ENCODE measurements at regions not wholly inside any gene's neighbourhood (a gene's known extent, or its start where the extent isn't known, plus 50 kb on each side); places are given as distances from the start of the nearest gene placed in this dataset.
A peak's percentile ranks its signal among the peaks of the same experiment; 100 is the strongest.
"Not testable (repeated sequence)": the region's sequence is repeated elsewhere in the genome, so short reads cannot be mapped to it uniquely, and the experiment has no call there.

DNA sequence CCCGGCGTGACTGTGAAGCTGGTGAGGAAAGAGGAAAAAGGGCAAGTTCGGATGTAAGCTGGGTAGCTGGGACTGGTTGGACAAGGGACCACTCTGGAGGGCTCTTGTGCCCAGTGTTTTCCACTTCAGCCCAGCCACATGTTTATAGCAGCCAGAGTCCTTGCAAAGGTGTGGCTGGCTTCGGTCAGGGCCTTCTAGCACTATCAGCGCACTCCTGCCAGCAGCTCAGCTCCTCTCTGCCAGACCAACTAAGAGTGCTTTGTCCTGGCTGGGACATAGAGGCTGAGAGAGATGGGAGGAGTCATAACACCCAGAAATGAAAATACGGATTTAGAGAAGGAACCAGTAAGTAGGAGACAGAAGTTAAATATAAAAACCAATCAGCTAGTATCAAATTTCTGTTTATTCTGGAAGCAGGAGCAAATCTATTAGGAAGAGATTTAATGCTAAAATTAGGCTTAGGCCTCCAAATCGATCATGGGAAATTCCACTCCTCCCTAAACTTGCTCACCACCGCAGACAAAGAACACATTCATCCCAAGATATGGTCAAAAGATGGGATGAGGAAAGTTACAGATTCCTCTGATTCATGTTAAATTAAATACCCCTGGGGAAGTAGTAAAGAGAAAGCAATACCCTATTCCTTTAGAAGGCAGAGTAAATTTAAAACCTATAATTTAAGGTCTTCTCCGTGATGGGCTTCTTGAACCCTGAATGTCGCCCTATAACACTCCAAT lies 135.0 kb downstream of the RALA start:
- Histone ChIP-seq H3K9me2 (replicated peaks; ENCODE audit: insufficient read depth) (no peaks in the 10 kb centered on the region), H3K4me2 (no peak overlapping the region), H4K20me1 (ENCODE audit: insufficient read depth, poor library complexity, severe bottlenecking) (no peaks in the 10 kb centered on the region), H3K9me3 (ENCODE audit: low read depth) (no peaks in the 10 kb centered on the region), H3K36me3 (replicated peaks; ENCODE audit: insufficient read depth, low read depth) (no peaks in the 10 kb centered on the region), H3K27ac (no peak overlapping the region), H3K27me3 (no peaks in the 10 kb centered on the region), H2AFZ (no peak overlapping the region), H3K4me3 (no peak overlapping the region), H3K79me2 (no peaks in the 10 kb centered on the region), H3K4me1 (ENCODE audit: insufficient read depth) (peaks cover 14% of the 10 kb centered on the region)
- TF ChIP-seq EZH2phosphoT487 (IDR thresholded peaks at IDR 0.05; ENCODE audit: low read depth, severe bottlenecking, unreplicated experiment) (no peak), EZH2 (IDR thresholded peaks at IDR 0.05; ENCODE audit: borderline replicate concordance) (no peak)
- no peak for DNase-seq (ENCODE audit: low spot score)
- 95% methylated on average over 10 of the region's 10 CpGs for WGBS (ENCODE audit: low lambda C conversion rate, missing lambda C conversion rate)

DNA sequence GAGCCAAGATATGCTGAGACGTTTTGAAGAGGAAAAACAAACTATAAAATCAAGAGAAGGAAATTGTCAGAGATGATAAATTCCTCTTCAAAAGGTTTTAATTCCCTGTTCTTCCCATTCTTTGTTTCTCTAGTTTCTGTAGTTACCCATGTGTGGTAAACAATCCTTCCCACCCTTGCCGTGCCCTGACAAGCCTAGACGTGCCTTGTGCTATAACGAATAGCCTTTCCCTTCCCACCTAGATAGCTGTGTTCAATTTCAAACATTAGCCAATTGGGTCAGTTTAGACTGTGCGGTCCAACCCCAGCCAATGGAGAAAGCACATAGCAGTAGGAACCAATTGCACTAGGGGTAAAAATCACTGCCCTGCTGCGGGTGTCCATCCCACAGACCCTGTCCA lies 138.1 kb downstream of the RALA start:
- no peaks in the 10 kb centered on the region for H3K4me1 ChIP-seq (ENCODE audit: insufficient read depth)
- no peak overlapping the region for H3K4me3 ChIP-seq
- DNase-seq (ENCODE audit: low spot score): no peak
- H3K79me2 ChIP-seq: no peaks in the 10 kb centered on the region
- H3K9me2 ChIP-seq (replicated peaks; ENCODE audit: insufficient read depth): no peaks in the 10 kb centered on the region
- 74% methylated on average over 6 of the region's 6 CpGs for WGBS (ENCODE audit: low lambda C conversion rate, missing lambda C conversion rate)
- no peak overlapping the region for H3K27ac ChIP-seq
- H3K9me3 ChIP-seq (ENCODE audit: low read depth): no peaks in the 10 kb centered on the region
- no peaks in the 10 kb centered on the region for H3K27me3 ChIP-seq
- H3K36me3 ChIP-seq (replicated peaks; ENCODE audit: insufficient read depth, low read depth): no peaks in the 10 kb centered on the region
- no peak overlapping the region for H3K4me2 ChIP-seq
- no peak overlapping the region for H2AFZ ChIP-seq
- H4K20me1 ChIP-seq (ENCODE audit: insufficient read depth, poor library complexity, severe bottlenecking): no peaks in the 10 kb centered on the region
- TF ChIP-seq EZH2 (IDR thresholded peaks at IDR 0.05; ENCODE audit: borderline replicate concordance) (no peak), EZH2phosphoT487 (IDR thresholded peaks at IDR 0.05; ENCODE audit: low read depth, severe bottlenecking, unreplicated experiment) (no peak), CTCF (IDR thresholded peaks at IDR 0.05; ENCODE audit: poor library complexity) (no peak)

- not testable (repeated sequence) for H3K4me3 ChIP-seq; H3K4me2 ChIP-seq; H3K9me2 ChIP-seq (replicated peaks; ENCODE audit: insufficient read depth); H4K20me1 ChIP-seq (ENCODE audit: insufficient read depth, poor library complexity, severe bottlenecking); DNase-seq (ENCODE audit: low spot score); H2AFZ ChIP-seq; H3K9me3 ChIP-seq (ENCODE audit: low read depth); H3K4me1 ChIP-seq (ENCODE audit: insufficient read depth); H3K27me3 ChIP-seq; H3K36me3 ChIP-seq (replicated peaks; ENCODE audit: insufficient read depth, low read depth); H3K79me2 ChIP-seq
- WGBS (ENCODE audit: low lambda C conversion rate, missing lambda C conversion rate): 56% methylated on average over 5 of the region's 5 CpGs
- H3K27ac ChIP-seq: peak overlapping the region; percentile 31
These were observed 139.1 kb downstream of the RALA start for GRCh38 chr7:39762466-39762865.

GRCh38 chr7:39762881-39763280 lies 139.5 kb downstream of the RALA start:
- H3K27me3 ChIP-seq; H3K4me3 ChIP-seq; H3K9me3 ChIP-seq (ENCODE audit: low read depth); H3K27ac ChIP-seq; H3K36me3 ChIP-seq (replicated peaks; ENCODE audit: insufficient read depth, low read depth); H2AFZ ChIP-seq; H4K20me1 ChIP-seq (ENCODE audit: insufficient read depth, poor library complexity, severe bottlenecking); DNase-seq (ENCODE audit: low spot score); H3K79me2 ChIP-seq; H3K4me1 ChIP-seq (ENCODE audit: insufficient read depth); H3K9me2 ChIP-seq (replicated peaks; ENCODE audit: insufficient read depth); H3K4me2 ChIP-seq: not testable (repeated sequence)
- 70% methylated on average over 5 of the region's 5 CpGs for WGBS (ENCODE audit: low lambda C conversion rate, missing lambda C conversion rate)

GRCh38 chr7:39765833-39766232 lies 142.5 kb downstream of the RALA start:
- not testable (repeated sequence) for H3K9me3 ChIP-seq (ENCODE audit: low read depth); H3K4me1 ChIP-seq (ENCODE audit: insufficient read depth); H3K36me3 ChIP-seq (replicated peaks; ENCODE audit: insufficient read depth, low read depth); H3K79me2 ChIP-seq; H3K27ac ChIP-seq; H3K27me3 ChIP-seq; DNase-seq (ENCODE audit: low spot score); H3K9me2 ChIP-seq (replicated peaks; ENCODE audit: insufficient read depth); H3K4me2 ChIP-seq; H2AFZ ChIP-seq; H3K4me3 ChIP-seq; H4K20me1 ChIP-seq (ENCODE audit: insufficient read depth, poor library complexity, severe bottlenecking)
- 89% methylated on average over 4 of the region's 4 CpGs for WGBS (ENCODE audit: low lambda C conversion rate, missing lambda C conversion rate)

- not testable (repeated sequence) for H3K9me3 ChIP-seq (ENCODE audit: low read depth); H3K4me3 ChIP-seq; H3K4me2 ChIP-seq; H3K4me1 ChIP-seq (ENCODE audit: insufficient read depth); H3K36me3 ChIP-seq (replicated peaks; ENCODE audit: insufficient read depth, low read depth); H3K9me2 ChIP-seq (replicated peaks; ENCODE audit: insufficient read depth); H4K20me1 ChIP-seq (ENCODE audit: insufficient read depth, poor library complexity, severe bottlenecking); H2AFZ ChIP-seq; H3K79me2 ChIP-seq; DNase-seq (ENCODE audit: low spot score); H3K27ac ChIP-seq; H3K27me3 ChIP-seq
- 89% methylated on average over 4 of the region's 4 CpGs for WGBS (ENCODE audit: low lambda C conversion rate, missing lambda C conversion rate)
These were observed 145.1 kb downstream of the RALA start for GRCh38 chr7:39768439-39768838.

DNA sequence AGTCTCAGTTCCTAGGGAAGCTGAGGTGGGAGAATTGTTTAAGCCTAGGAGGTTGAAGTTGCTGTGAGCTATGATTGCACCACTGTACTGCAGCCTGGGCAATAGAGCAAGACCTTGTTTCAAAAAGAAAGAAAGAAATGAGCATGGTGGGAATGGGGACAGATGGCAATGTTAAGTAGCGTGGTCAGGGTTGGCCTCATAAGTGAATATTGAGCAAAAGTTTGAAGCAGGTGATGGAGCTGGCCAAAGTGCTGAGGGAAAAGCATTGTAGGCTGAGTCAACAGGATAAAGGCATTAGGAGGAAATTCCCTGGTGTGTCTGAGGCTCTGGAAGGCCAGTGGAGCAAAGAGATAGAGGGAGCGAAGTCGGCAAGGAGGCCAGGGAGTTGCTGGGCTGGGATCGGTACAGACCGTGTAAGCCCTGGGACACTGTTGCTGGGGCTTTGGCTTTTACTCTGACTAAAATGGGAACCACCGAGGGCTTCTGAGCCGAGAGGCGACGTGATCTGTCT lies 151.0 kb downstream of the RALA start:
- not testable (repeated sequence) for H3K9me2 ChIP-seq (replicated peaks; ENCODE audit: insufficient read depth)

GRCh38 chr7:39781557-39781956 lies 158.2 kb downstream of the RALA start:
- not testable (repeated sequence) for H3K9me2 ChIP-seq (replicated peaks; ENCODE audit: insufficient read depth); DNase-seq (ENCODE audit: low spot score); H2AFZ ChIP-seq; H3K27ac ChIP-seq; H3K4me1 ChIP-seq (ENCODE audit: insufficient read depth); H3K4me3 ChIP-seq; H3K9me3 ChIP-seq (ENCODE audit: low read depth); H4K20me1 ChIP-seq (ENCODE audit: insufficient read depth, poor library complexity, severe bottlenecking); H3K4me2 ChIP-seq; H3K27me3 ChIP-seq; H3K36me3 ChIP-seq (replicated peaks; ENCODE audit: insufficient read depth, low read depth); H3K79me2 ChIP-seq
- 100% methylated on average over 4 of the region's 4 CpGs for WGBS (ENCODE audit: low lambda C conversion rate, missing lambda C conversion rate)

More for the DNA sequence above, 151.0 kb downstream of the RALA start:
- WGBS (ENCODE audit: low lambda C conversion rate, missing lambda C conversion rate): 97% methylated on average over 9 of the region's 9 CpGs
- not testable (repeated sequence) for H3K4me1 ChIP-seq (ENCODE audit: insufficient read depth); H3K36me3 ChIP-seq (replicated peaks; ENCODE audit: insufficient read depth, low read depth); H3K4me2 ChIP-seq; H3K27ac ChIP-seq; H3K9me3 ChIP-seq (ENCODE audit: low read depth); H3K27me3 ChIP-seq; H3K79me2 ChIP-seq; H3K4me3 ChIP-seq; H2AFZ ChIP-seq; H4K20me1 ChIP-seq (ENCODE audit: insufficient read depth, poor library complexity, severe bottlenecking); DNase-seq (ENCODE audit: low spot score)

Data from hepatocyte (in vitro differentiated cells).